Bone marrow (tissue), 2 donors: ENCODE measurements at regions not wholly inside any gene's neighbourhood (a gene's known extent, or its start where the extent isn't known, plus 50 kb on each side); places are given as distances from the start of the nearest gene placed in this dataset.

ENCODE experiments used
- DNase-seq, 2 donors: peaks; one replicate each; lab custom pipeline; 2025; lab: John Stamatoyannopoulos, UW

GRCh38 chr16:54362591-54363206, 76.1 kb upstream of the IRX3 start:
- DNase-seq, result no peak

GRCh38 chr16:54361246-54361645, 74.7 kb upstream of the IRX3 start:
- no peak for DNase-seq

GRCh38 chr16:54360681-54361080, 74.1 kb upstream of the IRX3 start:
- DNase-seq, result no peak

DNA sequence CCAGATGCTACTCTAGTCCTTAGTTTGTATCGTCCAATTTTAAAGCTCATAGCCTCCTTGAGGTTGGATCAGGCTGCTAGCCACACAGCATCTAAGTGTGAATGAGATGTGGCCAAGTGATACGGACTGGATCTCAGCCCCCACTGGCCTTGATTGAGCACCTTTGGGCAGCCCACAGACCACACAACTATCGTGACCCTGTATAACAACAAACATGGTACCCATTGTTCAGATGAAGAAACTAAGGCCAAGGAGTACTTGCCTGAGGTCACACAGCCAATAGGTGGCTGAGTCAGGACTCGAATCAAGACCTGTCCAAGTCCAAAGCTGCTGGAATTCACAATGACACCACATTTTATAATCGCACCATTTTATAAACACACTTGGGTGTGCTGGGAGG, 73.0 kb upstream of the IRX3 start:
- DNase-seq, result no peak

DNA sequence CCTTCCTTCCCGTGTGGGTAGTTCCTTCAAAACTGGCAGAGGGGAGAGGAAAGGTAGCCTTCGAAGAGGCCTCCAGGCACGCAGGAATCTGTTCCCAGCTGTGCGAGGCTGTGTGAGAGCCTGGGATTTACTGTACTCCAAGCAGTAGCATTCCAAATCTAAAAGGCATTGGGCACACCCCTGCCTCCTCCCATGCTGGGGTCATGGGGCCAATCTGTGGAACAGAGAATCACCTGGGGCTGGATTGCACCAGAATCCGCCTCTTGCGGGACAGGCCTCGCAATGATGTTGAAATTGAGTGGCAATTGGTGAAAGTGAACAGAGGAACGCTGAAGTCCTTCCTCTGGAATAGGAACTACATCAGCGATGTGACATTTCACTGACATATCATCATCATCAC, 72.5 kb upstream of the IRX3 start:
- DNase-seq, result no peak

DNA sequence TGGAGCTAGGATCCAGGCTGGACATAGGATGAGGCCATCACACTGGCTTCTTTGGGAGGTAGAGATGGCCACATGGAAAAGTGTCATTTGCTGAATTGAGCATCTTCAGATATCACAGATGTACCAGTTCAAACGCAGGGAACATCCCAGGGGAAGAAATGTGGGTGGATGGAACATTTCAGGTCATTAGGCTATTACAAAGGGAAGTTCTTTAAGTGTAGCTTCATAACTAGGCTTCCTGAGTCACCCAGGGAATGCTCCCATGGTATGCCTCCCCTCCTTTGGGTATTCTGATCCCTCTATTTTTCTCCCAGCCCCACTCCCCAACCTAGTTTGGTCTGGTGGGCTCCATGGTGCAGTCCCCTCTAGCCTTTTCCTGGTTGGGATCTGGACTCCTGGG, 69.8 kb upstream of the IRX3 start:
- no peak for DNase-seq

DNA sequence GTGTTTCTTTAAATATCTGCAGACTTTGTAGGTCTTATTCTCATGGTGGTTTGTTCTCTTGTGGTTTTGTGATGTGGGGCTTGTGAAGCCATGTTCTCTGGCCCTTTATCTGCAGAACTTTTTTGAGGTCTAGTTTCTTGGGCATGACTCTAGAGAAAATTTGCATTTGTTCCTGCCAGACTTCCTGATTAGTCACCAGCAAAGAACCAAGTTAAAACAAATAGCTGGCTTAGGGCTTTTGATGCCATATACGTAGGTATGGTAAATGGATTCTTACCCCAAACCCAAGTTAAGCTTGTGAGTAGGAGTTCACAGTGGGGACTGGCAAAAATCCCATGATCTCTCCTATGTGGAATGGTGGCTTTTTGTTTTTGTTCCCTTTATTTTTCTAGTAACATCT, 68.7 kb upstream of the IRX3 start:
- no peak for DNase-seq

- DNase-seq, result no peak
Observed at GRCh38 chr16:54353097-54353496, 66.5 kb upstream of the IRX3 start.

- DNase-seq, result no peak
Observed at GRCh38 chr16:54351171-54351570, 64.6 kb upstream of the IRX3 start.

- no peak for DNase-seq
Observed at GRCh38 chr16:54347961-54348360, 61.4 kb upstream of the IRX3 start.

DNA sequence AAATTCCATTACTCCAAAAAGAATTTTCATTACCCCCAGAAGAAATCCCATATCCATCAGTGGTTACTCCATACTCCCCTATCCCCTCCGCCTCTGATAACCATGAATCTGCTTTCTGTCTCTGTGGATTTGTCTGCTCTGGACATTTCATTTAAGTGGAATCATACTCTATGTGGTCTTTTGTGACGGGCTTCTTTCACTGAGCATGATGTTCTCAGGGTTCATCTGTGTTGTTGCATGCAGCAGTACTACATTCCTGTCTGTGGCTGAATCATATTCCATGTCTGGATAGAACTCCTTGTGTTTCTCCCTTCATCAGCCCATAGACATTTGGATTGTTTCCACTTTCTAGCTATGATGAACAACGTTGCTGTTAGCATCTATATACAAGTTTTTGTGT, 59.5 kb upstream of the IRX3 start:
- no peak for DNase-seq

GRCh38 chr16:54344646-54345630, 58.4 kb upstream of the IRX3 start:
- DNase-seq, result no peak

DNA sequence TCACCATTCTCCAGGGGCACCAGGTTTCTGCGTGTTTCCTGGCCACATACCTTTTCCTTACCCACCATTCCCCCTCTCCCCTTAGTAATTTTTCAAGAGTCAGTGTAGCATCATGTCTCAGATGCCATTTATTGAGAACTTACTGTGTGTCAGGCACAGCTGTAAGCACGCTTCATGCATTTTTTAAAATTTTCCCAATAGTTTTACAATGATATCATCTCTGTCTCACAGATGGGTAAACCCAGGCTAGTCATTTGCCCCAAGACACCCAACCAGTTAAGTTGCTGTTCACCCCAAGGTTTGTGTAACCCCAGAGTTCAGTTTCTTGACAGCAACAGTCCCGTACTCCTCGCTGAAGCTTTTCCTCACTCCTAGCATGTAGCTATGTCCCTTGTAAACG, 56.4 kb upstream of the IRX3 start:
- no peak for DNase-seq

GRCh38 chr16:54341892-54342776, 55.5 kb upstream of the IRX3 start:
- DNase-seq, result no peak

DNA sequence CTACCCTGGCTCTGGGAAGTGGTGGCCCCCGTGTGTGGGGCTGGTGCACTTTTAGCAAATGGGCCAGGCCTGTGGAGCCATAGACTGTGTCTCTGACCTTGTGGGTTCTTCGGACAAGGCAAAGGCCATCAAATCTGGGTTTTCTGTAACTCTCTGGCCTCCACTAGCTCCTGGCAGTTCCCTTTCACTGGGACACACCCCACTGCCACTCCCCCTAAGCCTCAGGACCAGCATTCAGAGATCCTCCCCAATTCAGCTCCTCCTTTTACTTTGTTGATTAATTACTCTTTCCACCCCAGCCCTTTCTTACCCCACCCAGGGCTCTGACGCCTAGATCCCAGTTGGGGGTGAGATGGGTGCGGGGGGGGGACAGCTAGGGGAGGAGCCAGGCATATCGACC, 53.9 kb upstream of the IRX3 start:
- no peak for DNase-seq

- no peak for DNase-seq
Observed at GRCh38 chr16:54336631-54337204, 50.1 kb upstream of the IRX3 start.
